ENCODE measurements at regions not wholly inside any gene's neighbourhood (a gene's known extent, or its start where the extent isn't known, plus 50 kb on each side); places are given as distances from the start of the nearest gene placed in this dataset.

DNA sequence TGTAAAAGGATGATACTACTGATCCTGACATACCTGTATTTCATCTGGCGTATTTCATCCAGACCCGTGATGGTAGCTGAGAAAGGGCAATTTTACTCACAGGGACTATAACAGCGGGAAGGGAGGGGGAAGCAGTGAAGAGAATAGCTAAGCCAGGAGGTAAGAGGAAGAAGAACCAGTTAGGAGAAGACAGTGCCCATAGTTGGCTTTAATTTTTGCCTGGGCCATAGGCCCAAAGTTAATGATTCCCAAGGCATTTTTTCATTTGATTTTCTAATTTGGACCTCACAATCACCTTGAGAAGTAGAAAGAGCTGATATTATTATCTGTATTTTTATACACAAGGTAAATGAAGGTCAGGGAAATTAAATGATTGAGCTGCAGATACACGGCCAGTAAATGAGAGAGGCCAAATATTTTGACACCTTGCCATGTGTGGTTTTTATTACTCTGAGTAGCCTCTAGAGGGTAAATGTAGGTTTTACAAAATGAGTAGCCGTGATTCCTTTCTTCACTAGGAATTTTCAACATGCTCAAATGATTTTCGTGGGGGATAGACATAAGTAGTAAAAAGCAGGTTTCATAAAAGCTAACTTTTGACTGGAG lies 382.2 kb downstream of the FUT8 start:
- H3K27ac Mint-ChIP-seq, result no peak overlapping the region
- intact Hi-C loops (cut with micrococcal nuclease), result no loop called here
- no peak overlapping the region for H3K4me3 Mint-ChIP-seq
- H3K36me3 Mint-ChIP-seq (ENCODE audit: low read depth), result no peaks in the 10 kb centered on the region
- H3K9me3 Mint-ChIP-seq, result no peaks in the 10 kb centered on the region
- H3K27me3 Mint-ChIP-seq, result no peaks in the 10 kb centered on the region
- no peaks in the 10 kb centered on the region for H3K4me1 Mint-ChIP-seq (ENCODE audit: low read depth)

DNA sequence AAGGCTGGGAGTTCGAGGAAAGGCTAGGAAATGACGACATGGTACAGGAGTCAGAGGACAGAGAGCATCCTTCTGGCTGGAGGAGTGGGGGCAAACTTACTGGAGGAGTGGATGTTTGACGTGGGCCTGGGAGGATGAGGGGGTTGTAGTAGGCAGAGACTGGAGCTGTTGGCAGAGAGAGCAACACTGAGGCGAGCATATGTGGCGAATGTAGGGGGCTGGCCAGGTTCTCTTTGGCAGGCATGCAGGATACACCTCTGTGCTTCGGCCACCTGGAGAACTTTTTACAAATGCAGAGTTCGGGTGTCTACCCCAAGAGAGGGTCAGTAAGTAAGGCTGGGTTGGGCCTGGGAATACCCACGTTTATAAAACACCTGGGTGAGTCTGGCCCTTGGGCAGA lies 385.7 kb downstream of the FUT8 start:
- H3K4me3 Mint-ChIP-seq, result no peak overlapping the region
- H3K27me3 Mint-ChIP-seq, result no peaks in the 10 kb centered on the region
- intact Hi-C loops (cut with micrococcal nuclease), result no loop called here
- H3K9me3 Mint-ChIP-seq, result no peaks in the 10 kb centered on the region
- no peaks in the 10 kb centered on the region for H3K36me3 Mint-ChIP-seq (ENCODE audit: low read depth)
- no peak overlapping the region for H3K27ac Mint-ChIP-seq
- H3K4me1 Mint-ChIP-seq (ENCODE audit: low read depth), result no peaks in the 10 kb centered on the region

DNA sequence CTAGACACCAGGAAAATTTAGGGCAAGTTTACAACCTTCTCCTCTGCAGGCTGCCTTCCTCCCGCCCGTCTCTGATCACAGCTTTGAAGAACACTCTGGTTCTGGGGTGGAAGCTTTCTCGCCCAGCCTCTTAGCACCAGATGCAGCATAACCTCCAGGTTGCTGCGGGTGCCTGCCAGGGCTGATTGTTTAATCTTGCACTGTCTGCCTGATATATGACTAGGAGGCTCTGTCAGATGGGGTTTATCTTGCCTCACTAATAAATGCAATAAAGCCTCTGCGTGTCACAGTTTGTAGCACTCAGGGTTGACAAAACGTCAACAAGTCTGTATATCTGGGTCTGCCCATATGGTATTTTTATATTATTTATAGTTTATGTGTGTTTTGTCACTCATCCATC lies 388.2 kb downstream of the FUT8 start:
- Mint-ChIP-seq H3K27me3 (no peaks in the 10 kb centered on the region), H3K36me3 (ENCODE audit: low read depth) (no peaks in the 10 kb centered on the region), H3K4me1 (ENCODE audit: low read depth) (no peaks in the 10 kb centered on the region), H3K27ac (no peak overlapping the region), H3K4me3 (no peak overlapping the region), H3K9me3 (no peaks in the 10 kb centered on the region)
- intact Hi-C loops (cut with micrococcal nuclease), result no loop called here

- Mint-ChIP-seq H3K27me3 (no peaks in the 10 kb centered on the region), H3K9me3 (no peaks in the 10 kb centered on the region), H3K4me3 (no peak overlapping the region), H3K36me3 (ENCODE audit: low read depth) (no peaks in the 10 kb centered on the region), H3K4me1 (ENCODE audit: low read depth) (no peaks in the 10 kb centered on the region), H3K27ac (no peak overlapping the region)
- intact Hi-C loops (cut with micrococcal nuclease), result no loop called here
These were observed 389.7 kb downstream of the FUT8 start for GRCh38 chr14:65802196-65802595.

- no peaks in the 10 kb centered on the region for H3K27me3 Mint-ChIP-seq
- intact Hi-C loops (cut with micrococcal nuclease), result no loop called here
- H3K9me3 Mint-ChIP-seq, result no peaks in the 10 kb centered on the region
- H3K36me3 Mint-ChIP-seq (ENCODE audit: low read depth), result no peaks in the 10 kb centered on the region
- no peaks in the 10 kb centered on the region for H3K4me1 Mint-ChIP-seq (ENCODE audit: low read depth)
- H3K4me3 Mint-ChIP-seq, result no peak overlapping the region
- no peak overlapping the region for H3K27ac Mint-ChIP-seq
These were observed 391.4 kb downstream of the FUT8 start for GRCh38 chr14:65803885-65804284.

DNA sequence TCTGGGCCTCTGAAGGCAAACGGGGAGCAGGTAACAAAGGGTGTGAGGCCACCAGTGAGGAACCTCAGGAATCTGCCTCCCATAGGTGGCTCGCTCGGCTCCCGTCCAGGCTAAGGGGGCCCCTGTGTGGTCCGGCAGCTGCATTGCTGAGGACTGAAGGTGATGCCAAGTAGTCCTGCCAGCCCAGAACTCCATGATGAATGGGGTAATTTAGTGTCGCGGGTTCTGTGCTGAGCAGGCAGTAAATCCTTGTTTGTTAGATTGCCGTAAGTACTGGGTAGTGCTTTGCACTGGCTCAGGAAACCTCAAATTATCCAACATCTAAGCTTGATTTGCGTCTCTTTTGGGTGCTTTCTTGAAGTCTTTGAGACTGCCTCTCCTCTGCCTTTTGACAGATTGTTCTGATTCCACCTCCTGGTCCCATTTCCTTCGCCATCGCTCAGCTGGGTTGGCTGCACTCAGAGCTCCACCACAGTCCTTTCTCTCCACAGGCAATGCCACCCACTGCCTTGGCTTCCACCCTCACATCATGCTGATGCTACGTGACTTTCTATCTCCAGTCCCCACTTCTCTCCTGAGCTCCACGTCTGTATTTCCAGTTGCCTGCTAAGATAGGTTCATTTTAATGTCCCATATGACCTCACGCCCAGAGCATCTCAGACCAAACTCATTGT lies 392.0 kb downstream of the FUT8 start:
- intact Hi-C loops (cut with micrococcal nuclease), result no loop called here

DNA sequence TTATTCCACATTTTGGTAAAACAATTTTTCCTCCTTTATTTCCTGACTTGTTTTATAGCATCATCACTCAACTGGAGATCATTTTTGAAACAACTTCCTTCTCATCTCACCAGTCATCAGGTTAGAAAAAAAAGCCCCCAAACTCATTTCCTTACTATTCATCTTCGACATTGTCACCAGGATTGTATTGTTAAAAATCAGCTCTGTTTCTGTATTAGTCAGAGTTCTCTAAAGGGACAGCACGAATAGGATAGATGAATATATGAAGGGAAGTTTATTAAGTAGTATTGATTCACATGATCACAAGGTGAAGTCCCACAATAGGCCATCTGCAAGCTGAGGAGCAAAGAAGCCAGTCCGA lies 392.6 kb downstream of the FUT8 start:
- H3K27ac Mint-ChIP-seq, result no peak overlapping the region
- H3K4me3 Mint-ChIP-seq, result no peak overlapping the region
- H3K4me1 Mint-ChIP-seq (ENCODE audit: low read depth), result no peaks in the 10 kb centered on the region
- intact Hi-C loops (cut with micrococcal nuclease), result no loop called here
- no peaks in the 10 kb centered on the region for H3K9me3 Mint-ChIP-seq
- no peaks in the 10 kb centered on the region for H3K27me3 Mint-ChIP-seq
- no peaks in the 10 kb centered on the region for H3K36me3 Mint-ChIP-seq (ENCODE audit: low read depth)

More for the DNA sequence above, 392.0 kb downstream of the FUT8 start:
- no peak overlapping the region for H3K27ac Mint-ChIP-seq
- no peak overlapping the region for H3K4me3 Mint-ChIP-seq
- no peaks in the 10 kb centered on the region for H3K4me1 Mint-ChIP-seq (ENCODE audit: low read depth)
- H3K27me3 Mint-ChIP-seq, result no peaks in the 10 kb centered on the region
- H3K9me3 Mint-ChIP-seq, result no peaks in the 10 kb centered on the region
- no peaks in the 10 kb centered on the region for H3K36me3 Mint-ChIP-seq (ENCODE audit: low read depth)

- intact Hi-C loops (cut with micrococcal nuclease), result no loop called here
- no peak overlapping the region for H3K27ac Mint-ChIP-seq
- no peaks in the 10 kb centered on the region for H3K9me3 Mint-ChIP-seq
- H3K4me3 Mint-ChIP-seq, result no peak overlapping the region
- no peaks in the 10 kb centered on the region for H3K4me1 Mint-ChIP-seq (ENCODE audit: low read depth)
- no peaks in the 10 kb centered on the region for H3K27me3 Mint-ChIP-seq
- no peaks in the 10 kb centered on the region for H3K36me3 Mint-ChIP-seq (ENCODE audit: low read depth)
These were observed 395.9 kb downstream of the FUT8 start for GRCh38 chr14:65808390-65808789.

GRCh38 chr14:65810322-65810721 lies 397.8 kb downstream of the FUT8 start:
- Mint-ChIP-seq H3K4me3 (no peak overlapping the region), H3K36me3 (ENCODE audit: low read depth) (no peaks in the 10 kb centered on the region), H3K9me3 (no peaks in the 10 kb centered on the region), H3K4me1 (ENCODE audit: low read depth) (no peaks in the 10 kb centered on the region), H3K27me3 (no peaks in the 10 kb centered on the region), H3K27ac (no peak overlapping the region)
- intact Hi-C loops (cut with micrococcal nuclease), result no loop called here

GRCh38 chr14:65813760-65814384 lies 401.3 kb downstream of the FUT8 start:
- H3K4me3 Mint-ChIP-seq, result no peak overlapping the region
- intact Hi-C loops (cut with micrococcal nuclease), result no loop called here
- no peaks in the 10 kb centered on the region for H3K4me1 Mint-ChIP-seq (ENCODE audit: low read depth)
- no peak overlapping the region for H3K27ac Mint-ChIP-seq
- H3K36me3 Mint-ChIP-seq (ENCODE audit: low read depth), result no peaks in the 10 kb centered on the region
- H3K9me3 Mint-ChIP-seq, result no peaks in the 10 kb centered on the region
- no peaks in the 10 kb centered on the region for H3K27me3 Mint-ChIP-seq

- intact Hi-C loops (cut with micrococcal nuclease), result no loop called here
These were observed 402.6 kb downstream of the FUT8 start for GRCh38 chr14:65815127-65815526.

GRCh38 chr14:65817011-65817410 lies 404.5 kb downstream of the FUT8 start:
- no peak overlapping the region for H3K27ac Mint-ChIP-seq
- intact Hi-C loops (cut with micrococcal nuclease), result no loop called here
- H3K4me3 Mint-ChIP-seq, result no peak overlapping the region
- H3K9me3 Mint-ChIP-seq, result no peaks in the 10 kb centered on the region
- H3K36me3 Mint-ChIP-seq (ENCODE audit: low read depth), result no peaks in the 10 kb centered on the region
- H3K4me1 Mint-ChIP-seq (ENCODE audit: low read depth), result no peaks in the 10 kb centered on the region
- H3K27me3 Mint-ChIP-seq, result no peaks in the 10 kb centered on the region

More at GRCh38 chr14:65815127-65815526, 402.6 kb downstream of the FUT8 start:
- H3K4me1 Mint-ChIP-seq (ENCODE audit: low read depth), result no peaks in the 10 kb centered on the region
- no peaks in the 10 kb centered on the region for H3K36me3 Mint-ChIP-seq (ENCODE audit: low read depth)
- no peak overlapping the region for H3K27ac Mint-ChIP-seq
- H3K9me3 Mint-ChIP-seq, result no peaks in the 10 kb centered on the region
- no peaks in the 10 kb centered on the region for H3K27me3 Mint-ChIP-seq
- no peak overlapping the region for H3K4me3 Mint-ChIP-seq

GRCh38 chr14:65819569-65819968 lies 407.0 kb downstream of the FUT8 start:
- no peak overlapping the region for H3K27ac Mint-ChIP-seq
- H3K4me3 Mint-ChIP-seq, result no peak overlapping the region
- no peaks in the 10 kb centered on the region for H3K27me3 Mint-ChIP-seq
- intact Hi-C loops (cut with micrococcal nuclease), result no loop called here
- H3K36me3 Mint-ChIP-seq (ENCODE audit: low read depth), result no peaks in the 10 kb centered on the region
- no peaks in the 10 kb centered on the region for H3K4me1 Mint-ChIP-seq (ENCODE audit: low read depth)
- H3K9me3 Mint-ChIP-seq, result no peaks in the 10 kb centered on the region

DNA sequence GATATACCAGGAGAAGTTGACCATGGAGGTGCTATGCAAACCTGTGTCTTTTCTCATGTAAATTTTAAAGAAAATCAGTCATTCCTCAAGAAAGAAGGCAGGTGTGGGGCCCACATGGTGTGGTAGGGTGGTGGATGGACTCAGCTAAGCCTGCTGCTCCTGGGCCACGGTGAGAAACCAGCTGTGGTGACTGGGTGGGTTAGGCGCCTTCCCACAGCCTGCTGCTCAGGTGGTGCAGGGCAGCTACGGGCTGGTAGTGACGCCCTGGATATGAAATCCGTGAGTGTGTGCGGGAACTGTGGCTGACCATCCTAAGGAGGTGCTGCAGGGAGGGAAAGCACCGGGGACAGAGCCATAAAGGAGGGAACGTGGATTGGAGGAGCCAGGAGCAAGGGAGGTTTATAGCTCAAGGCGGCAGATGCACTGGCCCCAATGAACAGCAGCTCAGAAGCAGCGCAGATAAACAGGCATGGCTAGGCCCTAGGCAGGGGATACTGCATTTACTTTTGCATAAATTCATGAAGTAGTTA lies 408.8 kb downstream of the FUT8 start:
- H3K27ac Mint-ChIP-seq, result no peak overlapping the region
- H3K4me1 Mint-ChIP-seq (ENCODE audit: low read depth), result no peaks in the 10 kb centered on the region
- no peaks in the 10 kb centered on the region for H3K9me3 Mint-ChIP-seq
- H3K36me3 Mint-ChIP-seq (ENCODE audit: low read depth), result no peaks in the 10 kb centered on the region
- no peak overlapping the region for H3K4me3 Mint-ChIP-seq
- intact Hi-C loops (cut with micrococcal nuclease), result no loop called here
- peaks cover 2% of the 10 kb centered on the region for H3K27me3 Mint-ChIP-seq
